Sigmoid colon (tissue), 6 donors: ENCODE measurements at regions not wholly inside any gene's neighbourhood (a gene's known extent, or its start where the extent isn't known, plus 50 kb on each side); places are given as distances from the start of the nearest gene placed in this dataset.

Source experiments
- DNase-seq: peaks from one replicate; pipeline ENCODE4 v3.0.0-alpha.2; 2019
- H3K27ac ChIP-seq, 4 donors: fragments of 200-600 bp; sonication (generic); one replicate each; pipeline ENCODE4 v1.5.1; 2016 to 2019; ENCODE audit warnings: mild to moderate bottlenecking in 1 of 4
- H3K27me3 ChIP-seq, 3 donors: fragments of 200-600 bp; sonication (generic); one replicate each; pipeline ENCODE4 v1.5.1; 2019; ENCODE audit warnings: mild to moderate bottlenecking in 1 of 3
- H3K36me3 ChIP-seq, 4 donors: fragments of 200-600 bp; sonication (generic); one replicate each; pipeline ENCODE4 v1.5.1; 2016 to 2019
- H3K4me1 ChIP-seq, 4 donors: fragments of 200-600 bp; sonication (generic); one replicate each; pipeline ENCODE4 v1.5.1; 2017 to 2019
- H3K4me3 ChIP-seq, 4 donors: fragments of 200-600 bp; sonication (generic); one replicate each; pipeline ENCODE4 v1.5.1; 2017 to 2019; ENCODE audit warnings: mild to moderate bottlenecking in 2 of 4, moderate library complexity in 1 of 4
- H3K9me3 ChIP-seq, 4 donors: fragments of 200-600 bp in 3 of 4; sonication (generic) in 3 of 4; one replicate each; pipeline versions ENCODE4 v1.5.1 to v1.6.1; 2013 to 2019
- CTCF ChIP-seq, 4 experiments: fragments of 450-650 bp in 3 of 4; fragments of 200-600 bp in 1 of 4; IDR thresholded peaks; one replicate each; pipeline ENCODE4 v1.5.1; 2016 to 2019; ENCODE audit warnings: antibody characterized with exemption in 4 of 4, mild to moderate bottlenecking in 3 of 4, moderate library complexity in 2 of 4
- EP300 ChIP-seq, 4 donors: sonication (generic); formaldehyde crosslinking; IDR thresholded peaks; one replicate each; pipeline ENCODE4 v1.6.1; 2017; ENCODE audit warnings: antibody characterized with exemption in 4 of 4
- POLR2A ChIP-seq, 2 donors: fragments of 450-650 bp; IDR thresholded peaks; one replicate each; pipeline ENCODE4 v1.6.1; 2016; ENCODE audit warnings: antibody characterized with exemption in 2 of 2, mild to moderate bottlenecking in 2 of 2, moderate library complexity in 2 of 2
- POLR2AphosphoS5 ChIP-seq, 4 donors: sonication (generic); formaldehyde crosslinking; IDR thresholded peaks; one replicate each; pipeline ENCODE4 v1.6.1; 2017; ENCODE audit warnings: antibody characterized with exemption in 4 of 4
- WGBS, 2 donors: extraction: QIAGEN DNeasy Blood & Tissue Kit; methylation state at CpG; one replicate each; pipeline ENCODE4 v1.1.7; 2013; 5-methylcytosine and 5-hydroxymethylcytosine counted together
- intact Hi-C: fragments of 100-400 bp; cut with DNase I; formaldehyde crosslinking; loops from one replicate; pipeline ENCODE4 v1.15.1; 2023
- donor health status: healthy with polysubstance abuse.
- donor health status: healthy.

GRCh38 chr15:35286721-35287120 is 201.6 kb upstream of the NANOGP8 start:
- no peak for TF ChIP-seq CTCF (IDR thresholded peaks at IDR 0.05)
- TF ChIP-seq POLR2AphosphoS5 (IDR thresholded peaks at IDR 0.05): no peak
- no peak for TF ChIP-seq EP300 (IDR thresholded peaks at IDR 0.05)
- TF ChIP-seq POLR2A (IDR thresholded peaks at IDR 0.05): no peak
- DNase-seq: no peak
- H3K4me3 ChIP-seq: no peak overlapping the region
- H3K27ac ChIP-seq: no peak overlapping the region
- peaks cover 0 to 22% (median 7%) of the 10 kb centered on the region in 4 donors for H3K4me1 ChIP-seq
- H3K27me3 ChIP-seq: no peaks in the 10 kb centered on the region
- H3K36me3 ChIP-seq: no peaks in the 10 kb centered on the region
- 89 to 96% methylated on average over 2 of the region's 2 CpGs for WGBS, 2 donors
- no peaks in the 10 kb centered on the region for H3K9me3 ChIP-seq
- intact Hi-C loops: loop anchor here (5.0 kb wide), 1 partner anchor 209 kb away; no protein-coding TSS in a partner anchor

GRCh38 chr15:35282965-35283496 is 197.9 kb upstream of the NANOGP8 start:
- H3K4me3 ChIP-seq: no peak overlapping the region
- H3K36me3 ChIP-seq: no peaks in the 10 kb centered on the region
- TF ChIP-seq POLR2A (IDR thresholded peaks at IDR 0.05): no peak
- no peak for TF ChIP-seq POLR2AphosphoS5 (IDR thresholded peaks at IDR 0.05)
- TF ChIP-seq CTCF (IDR thresholded peaks at IDR 0.05): no peak
- TF ChIP-seq EP300 (IDR thresholded peaks at IDR 0.05): no peak
- 93 to 95% methylated on average over 3 of the region's 3 CpGs for WGBS, 2 donors
- no peaks in the 10 kb centered on the region for H3K27me3 ChIP-seq
- intact Hi-C loops: no loop called here
- no peaks in the 10 kb centered on the region for H3K4me1 ChIP-seq
- DNase-seq: no peak
- H3K9me3 ChIP-seq: peaks cover 0 to 4% (median 2%) of the 10 kb centered on the region in 4 donors
- H3K27ac ChIP-seq: no peak overlapping the region

- H3K4me3 ChIP-seq: no peak overlapping the region
- H3K27me3 ChIP-seq: no peaks in the 10 kb centered on the region
- intact Hi-C loops: no loop called here
- no peak overlapping the region for H3K27ac ChIP-seq
- 92 to 93% methylated on average over 1 of the region's 1 CpG for WGBS, 2 donors
- DNase-seq: no peak
- no peaks in the 10 kb centered on the region for H3K4me1 ChIP-seq
- H3K9me3 ChIP-seq: peaks cover 3 to 14% (median 9%) of the 10 kb centered on the region in 4 donors
- H3K36me3 ChIP-seq: no peaks in the 10 kb centered on the region
- no peak for TF ChIP-seq EP300 (IDR thresholded peaks at IDR 0.05)
- no peak for TF ChIP-seq POLR2AphosphoS5 (IDR thresholded peaks at IDR 0.05)
- TF ChIP-seq POLR2A (IDR thresholded peaks at IDR 0.05): no peak
- no peak for TF ChIP-seq CTCF (IDR thresholded peaks at IDR 0.05)
Observed at GRCh38 chr15:35281515-35281914, 196.4 kb upstream of the NANOGP8 start.

DNA sequence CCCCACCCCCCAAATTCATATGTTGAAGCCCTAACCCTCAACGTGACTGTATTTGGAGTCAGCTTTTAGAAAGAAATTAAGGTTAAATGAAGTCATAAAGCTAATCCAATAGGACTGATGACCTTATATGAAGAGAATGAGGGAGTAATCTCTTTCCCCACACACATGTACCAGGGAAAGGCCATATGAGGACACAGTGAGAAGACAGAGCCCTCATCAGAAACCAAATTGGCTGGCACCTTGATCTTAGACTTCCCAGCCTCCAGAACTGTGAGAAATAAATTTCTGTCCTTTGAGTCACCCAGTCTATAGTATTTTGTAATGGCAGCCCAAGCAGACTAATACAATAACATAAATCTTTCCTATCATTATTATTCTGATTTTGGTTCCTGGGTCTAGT is 194.7 kb upstream of the NANOGP8 start:
- no peak for TF ChIP-seq CTCF (IDR thresholded peaks at IDR 0.05)
- no peak for TF ChIP-seq EP300 (IDR thresholded peaks at IDR 0.05)
- TF ChIP-seq POLR2A (IDR thresholded peaks at IDR 0.05): no peak
- no peak for TF ChIP-seq POLR2AphosphoS5 (IDR thresholded peaks at IDR 0.05)
- DNase-seq: no peak
- 90 to 92% methylated on average over 1 of the region's 1 CpG for WGBS, 2 donors
- H3K36me3 ChIP-seq: no peaks in the 10 kb centered on the region
- H3K27me3 ChIP-seq: no peaks in the 10 kb centered on the region
- peaks cover 3 to 17% (median 9%) of the 10 kb centered on the region in 4 donors for H3K9me3 ChIP-seq
- no peak overlapping the region for H3K27ac ChIP-seq
- intact Hi-C loops: no loop called here
- no peaks in the 10 kb centered on the region for H3K4me1 ChIP-seq
- H3K4me3 ChIP-seq: no peak overlapping the region
